HG02798 (cell line): ENCODE measurements at regions not wholly inside any gene's neighbourhood (a gene's known extent, or its start where the extent isn't known, plus 50 kb on each side); places are given as distances from the start of the nearest gene placed in this dataset.
"Not testable (repeated sequence)": the region's sequence is repeated elsewhere in the genome, so short reads cannot be mapped to it uniquely, and the experiment has no call there.

Experiments used
- ATAC-seq: cut with Tn5 transposase; IDR thresholded peaks from one replicate; pipeline ENCODE4 v1.9.1; 2021; ENCODE audit warnings: mild to moderate bottlenecking; ENCODE audit not compliant: unreplicated experiment, poor library complexity

DNA sequence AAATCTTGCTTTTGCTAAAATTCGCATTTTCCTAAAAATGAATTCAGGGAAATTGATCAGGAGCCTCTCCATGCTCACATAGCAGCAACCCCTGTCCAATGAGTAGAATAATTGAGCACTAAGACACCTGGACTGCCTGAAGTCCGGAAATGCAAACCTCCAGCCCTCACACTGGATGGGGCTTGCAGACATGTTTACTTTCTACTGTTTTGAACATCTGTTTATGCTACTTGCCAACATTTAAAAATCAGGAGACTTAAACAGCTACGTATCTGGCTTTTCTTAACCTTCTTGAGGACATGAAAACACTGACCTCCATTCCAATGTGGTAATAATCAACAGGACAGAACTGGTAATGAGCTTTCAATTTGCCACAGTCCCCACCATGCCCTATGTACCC is 184.4 kb downstream of the SHOX2 start:
- no peak for ATAC-seq

DNA sequence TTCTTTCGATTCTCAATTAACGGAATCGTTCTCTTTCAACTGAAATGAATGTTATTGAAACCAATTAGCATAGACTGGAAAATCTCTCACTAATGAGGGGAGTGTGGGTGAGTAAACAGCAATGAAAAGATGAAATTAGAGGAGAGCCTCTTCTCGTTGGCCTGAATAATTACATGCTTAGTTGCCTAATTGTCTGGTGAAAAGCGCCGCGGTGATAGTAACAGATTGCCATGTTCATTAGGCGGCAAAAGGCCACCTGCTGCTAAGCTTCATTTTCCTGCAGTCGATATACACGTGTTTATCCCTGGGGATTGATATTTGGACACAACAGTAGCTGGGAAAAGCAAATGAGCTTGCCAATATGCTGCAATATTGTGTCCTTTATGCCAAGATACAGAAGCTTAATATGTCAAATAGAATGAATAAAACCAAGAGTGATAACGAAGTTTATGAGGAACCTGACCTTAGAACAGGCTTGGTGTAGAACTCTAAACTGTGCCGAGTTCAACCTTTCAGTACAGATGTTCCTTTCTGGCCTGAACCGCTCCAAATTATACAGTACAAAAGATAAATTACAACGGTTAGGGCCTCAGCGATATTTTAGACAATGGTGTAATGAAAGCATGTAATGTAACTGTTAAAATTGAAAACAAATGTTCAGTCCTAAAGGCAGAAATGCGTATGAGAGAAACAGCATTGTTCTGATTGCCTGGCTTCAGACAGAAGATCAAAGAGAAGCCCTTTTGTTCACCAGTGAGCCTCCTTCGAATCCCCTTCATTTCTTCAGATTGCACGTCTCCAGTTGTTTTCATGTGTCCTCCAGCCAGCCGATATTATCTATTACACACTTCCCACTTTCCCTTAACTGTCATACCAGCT is 185.2 kb downstream of the SHOX2 start:
- ATAC-seq, result no peak

GRCh38 chr3:157919319-157919887 is 186.8 kb downstream of the SHOX2 start:
- no peak for ATAC-seq

DNA sequence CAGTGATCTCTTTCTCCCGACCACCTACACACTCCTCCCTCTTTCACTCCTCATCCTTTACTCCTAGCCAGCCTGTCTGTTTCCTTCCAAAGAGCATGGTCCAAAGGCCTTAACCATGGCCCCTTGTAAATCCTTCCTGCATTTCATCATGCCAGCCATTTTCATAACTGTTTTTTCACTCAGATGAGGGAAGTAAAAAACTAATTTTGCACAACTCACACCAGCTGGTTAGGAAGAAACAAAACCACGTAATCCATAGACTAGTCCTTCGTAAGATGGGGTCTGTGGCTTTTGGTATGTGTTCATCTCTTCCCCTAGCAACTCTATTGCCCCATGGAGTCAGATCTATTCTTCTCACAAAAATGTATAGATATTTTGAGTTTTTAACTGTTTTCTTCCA is 187.8 kb downstream of the SHOX2 start:
- ATAC-seq, result no peak

- ATAC-seq, result no peak
Observed at GRCh38 chr3:157916672-157917071, 189.5 kb downstream of the SHOX2 start.

- ATAC-seq, result no peak
Observed at GRCh38 chr3:157914882-157915281, 191.3 kb downstream of the SHOX2 start.

DNA sequence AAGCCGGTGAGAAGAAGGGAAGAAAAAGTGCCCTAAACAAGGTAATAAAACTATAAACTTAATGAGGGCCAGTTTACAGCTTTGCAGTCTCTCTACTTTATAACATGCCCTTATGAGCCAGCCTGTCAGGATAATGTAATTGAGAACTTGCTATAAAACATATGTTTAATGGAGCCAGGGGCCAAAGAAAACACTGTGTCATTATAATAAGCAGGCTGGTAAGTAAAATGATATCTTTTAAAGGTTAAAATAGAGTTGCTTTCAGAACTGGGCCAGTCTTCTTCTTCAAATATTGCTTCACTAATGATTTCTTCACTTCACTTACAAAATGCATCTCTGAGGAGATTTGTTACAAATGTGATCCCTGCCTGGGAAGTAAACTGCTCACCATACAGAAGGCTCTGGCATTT is 192.5 kb downstream of the SHOX2 start:
- no peak for ATAC-seq

DNA sequence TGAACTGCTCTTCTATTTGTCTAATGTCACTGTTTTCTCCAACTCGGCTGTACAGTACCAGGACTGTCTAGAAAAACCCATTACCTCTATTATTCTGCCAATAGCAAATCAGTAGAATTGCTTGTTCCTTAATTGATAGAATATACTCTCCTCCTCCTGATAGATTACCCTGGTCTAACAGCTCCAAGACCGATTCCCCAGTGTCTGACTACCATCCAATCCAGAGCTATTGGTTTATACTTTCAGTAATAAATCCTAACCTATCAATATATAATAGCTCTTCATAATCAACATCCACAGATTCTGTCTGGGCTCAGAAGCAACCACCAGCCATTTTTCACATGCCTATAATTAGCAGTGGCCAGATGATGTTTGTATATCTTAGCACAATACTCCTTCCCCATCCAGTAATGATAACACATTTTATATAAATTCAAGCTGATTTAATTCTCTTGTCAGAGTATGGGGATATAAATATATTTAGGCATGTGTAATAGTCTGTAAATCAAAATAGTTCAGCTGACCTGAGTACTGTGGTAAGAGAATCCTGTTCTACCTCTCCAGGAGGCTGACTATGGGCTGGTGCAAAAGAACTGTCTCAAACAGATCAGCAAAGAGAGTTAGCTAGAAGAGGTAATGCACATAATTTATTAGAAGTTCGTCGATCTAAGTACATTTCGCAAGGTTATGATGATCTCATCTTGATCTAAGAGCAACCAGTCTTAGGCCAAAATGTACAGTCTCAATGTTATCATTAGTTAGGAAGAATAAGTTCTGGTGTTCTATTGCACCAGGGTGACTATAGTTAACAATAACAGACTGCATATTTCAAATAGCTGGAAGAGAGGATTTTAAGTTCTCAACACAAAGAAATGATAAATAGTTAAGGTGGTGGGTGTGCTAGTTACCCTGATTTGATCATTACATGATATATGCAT is 193.4 kb downstream of the SHOX2 start:
- ATAC-seq, result no peak

GRCh38 chr3:157906627-157907026 is 199.6 kb downstream of the SHOX2 start:
- ATAC-seq, result no peak

DNA sequence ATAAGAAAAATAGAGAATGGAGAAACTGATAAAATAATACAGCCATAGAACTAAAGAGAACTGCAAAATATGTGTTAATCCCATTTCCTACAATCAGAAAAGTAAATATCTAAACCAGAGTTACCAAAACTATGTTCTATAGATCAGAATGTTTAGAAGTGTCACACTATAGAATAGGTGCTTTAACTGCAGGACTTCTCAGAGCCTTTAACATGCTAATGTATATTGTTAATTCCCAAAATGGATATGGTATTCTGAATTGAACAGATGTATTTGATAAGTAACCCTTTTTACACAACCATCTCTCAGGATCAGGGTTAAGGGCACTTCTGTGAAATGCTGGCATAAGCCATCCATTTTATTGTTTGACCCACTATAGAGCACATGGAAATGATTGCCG is 200.3 kb downstream of the SHOX2 start:
- ATAC-seq, result no peak

DNA sequence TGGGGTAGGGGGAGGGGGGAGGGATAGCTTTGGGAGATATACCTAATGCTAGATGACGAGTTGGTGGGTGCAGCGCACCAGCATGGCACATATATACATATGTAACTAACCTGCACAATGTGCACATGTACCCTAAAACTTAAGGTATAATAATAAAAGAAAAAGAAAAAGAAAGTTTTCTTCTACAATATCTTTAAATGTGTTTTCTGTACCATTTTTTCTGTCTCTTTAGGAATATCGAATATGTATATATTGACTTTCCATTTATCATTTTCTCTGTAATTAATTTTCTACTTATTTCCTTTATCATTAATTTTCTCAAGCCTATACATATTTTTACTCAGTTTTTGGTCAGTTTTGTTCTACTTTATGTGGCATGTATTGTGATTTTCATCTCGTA is 203.5 kb downstream of the SHOX2 start:
- ATAC-seq, result not testable (repeated sequence)

DNA sequence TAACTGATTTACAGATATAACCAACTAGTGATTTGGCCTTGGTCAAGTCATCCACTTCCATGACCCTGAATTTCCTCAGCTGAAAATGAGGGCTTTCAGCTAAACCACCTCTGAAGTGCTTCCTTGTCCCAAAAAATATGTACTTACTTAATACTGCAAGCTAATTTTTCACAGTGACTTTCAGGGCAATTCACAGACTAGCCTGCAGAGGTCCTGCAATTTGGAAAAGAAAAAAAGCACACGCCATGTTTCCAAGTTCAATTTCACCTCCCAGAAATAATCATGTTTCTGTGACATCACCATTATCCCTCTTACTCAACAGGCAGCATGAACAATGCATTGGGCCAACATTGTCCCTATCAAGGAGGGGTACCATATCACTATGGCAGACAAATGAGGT is 218.2 kb downstream of the SHOX2 start:
- no peak for ATAC-seq

DNA sequence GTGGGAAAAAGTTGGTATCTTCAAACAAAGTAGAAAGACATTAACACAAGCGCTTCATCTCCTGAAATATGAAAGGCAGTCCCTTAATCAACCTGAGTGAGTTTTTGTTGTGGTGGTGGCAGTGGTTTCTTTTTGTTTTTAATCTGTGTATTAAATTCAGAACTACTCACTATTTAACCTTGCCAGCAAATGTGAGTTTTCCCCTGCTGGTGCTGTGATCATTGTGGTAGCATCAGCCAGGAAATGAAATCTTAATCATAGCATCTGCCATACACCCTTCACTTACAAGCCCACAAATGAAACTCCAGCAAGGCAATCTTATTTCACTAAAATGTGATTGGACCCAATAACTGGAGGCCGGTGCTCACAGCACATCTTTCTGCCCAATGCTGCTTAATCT is 229.7 kb downstream of the SHOX2 start:
- ATAC-seq, result no peak

DNA sequence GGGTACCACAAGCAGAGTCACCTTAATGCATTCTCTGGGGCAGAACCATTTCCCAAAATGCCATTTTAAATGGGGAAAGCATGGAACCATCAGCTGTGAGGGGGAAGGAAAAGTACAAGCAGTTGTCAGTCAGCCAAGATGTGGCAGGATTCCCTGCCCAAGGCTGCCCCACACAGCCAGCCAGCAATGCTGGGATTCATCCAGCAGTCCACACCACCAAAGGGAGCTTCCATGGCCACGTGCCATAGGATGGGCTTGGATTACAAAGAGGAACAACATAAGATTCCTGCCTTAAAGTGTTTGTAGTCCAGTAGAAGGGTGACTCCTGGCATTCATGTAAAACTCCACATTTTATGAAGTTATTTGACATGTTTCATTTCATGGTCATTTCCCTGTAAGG is 233.3 kb downstream of the SHOX2 start:
- no peak for ATAC-seq

GRCh38 chr3:157871838-157872460 is 234.3 kb downstream of the SHOX2 start:
- ATAC-seq, result no peak

GRCh38 chr3:157871248-157871647 is 235.0 kb downstream of the SHOX2 start:
- no peak for ATAC-seq

- no peak for ATAC-seq
Observed at GRCh38 chr3:157868946-157869345, 237.3 kb downstream of the SHOX2 start.

- ATAC-seq, result no peak
Observed at GRCh38 chr3:157868196-157868595, 238.0 kb downstream of the SHOX2 start.

DNA sequence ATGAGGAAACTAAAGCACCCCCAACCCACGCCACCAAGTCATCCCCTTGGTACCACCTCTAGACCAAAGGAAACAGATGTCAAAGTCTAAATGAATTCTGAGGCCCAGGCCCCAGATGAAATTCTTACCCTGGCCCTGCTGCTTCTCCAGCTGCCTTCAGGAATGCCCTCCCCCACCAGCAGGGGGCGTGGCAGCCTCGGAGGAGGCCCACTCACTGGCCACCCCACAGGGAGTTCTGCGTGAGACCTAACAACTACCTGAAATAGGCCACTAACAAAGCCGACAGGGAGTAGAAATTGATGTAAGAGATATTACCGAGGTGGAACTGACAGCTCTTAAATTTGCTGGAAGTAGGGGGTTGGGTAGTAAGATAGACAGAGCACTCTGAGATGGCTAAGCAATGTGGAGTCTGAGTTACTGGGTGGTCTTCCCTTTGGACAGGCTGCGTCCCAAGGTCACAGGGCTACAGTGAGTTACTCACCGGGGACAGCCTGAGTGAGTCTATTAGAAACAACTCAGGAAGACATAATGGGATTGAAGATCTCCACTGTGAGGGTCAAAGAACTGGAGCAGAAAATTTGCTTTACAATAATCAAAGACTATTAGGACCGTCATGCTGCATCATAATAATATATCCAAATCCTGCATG is 240.7 kb downstream of the SHOX2 start:
- ATAC-seq, result peak; percentile 93
